ENCODE measurements at regions not wholly inside any gene's neighbourhood (a gene's known extent, or its start where the extent isn't known, plus 50 kb on each side); places are given as distances from the start of the nearest gene placed in this dataset.

DNA sequence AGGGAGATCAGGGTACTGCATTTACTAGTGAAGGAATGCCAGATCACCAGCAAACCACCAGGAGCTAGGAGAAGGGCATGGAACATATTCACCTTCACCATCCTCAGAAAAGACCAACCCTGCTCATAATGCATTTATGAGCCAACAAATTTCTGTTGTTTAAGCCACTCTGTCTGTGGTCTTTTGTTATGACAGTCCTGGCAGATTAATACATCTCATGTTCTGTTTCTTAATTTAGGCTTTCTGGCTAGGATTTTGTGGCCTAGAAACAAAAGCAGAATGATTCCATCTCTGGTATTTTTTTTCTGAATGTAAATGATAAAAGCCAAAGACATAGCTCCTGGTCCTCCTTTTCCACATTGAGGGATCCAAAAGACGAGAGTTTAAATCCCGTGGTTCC lies 797.9 kb downstream of the TYW1 start:
- DNase-seq (ENCODE audit: low spot score) = no peak
- Histone ChIP-seq H3K4me1 (ENCODE audit: insufficient read depth, low read length, poor library complexity, severe bottlenecking) (no peaks in the 10 kb centered on the region), H3K27ac (ENCODE audit: low read depth, low read length, poor library complexity, severe bottlenecking) (no peak overlapping the region), H3K27me3 (replicated peaks; ENCODE audit: insufficient read depth, low read depth, low read length, poor library complexity) (no peaks in the 10 kb centered on the region), H3K36me3 (ENCODE audit: insufficient read depth, low read length, poor library complexity, severe bottlenecking) (no peaks in the 10 kb centered on the region), H3K9me3 (ENCODE audit: low read depth, low read length, poor library complexity, severe bottlenecking) (no peaks in the 10 kb centered on the region), H3K4me3 (ENCODE audit: low read depth, low read length, poor library complexity, severe bottlenecking) (no peak overlapping the region)
- TF ChIP-seq EZH2 (IDR thresholded peaks at IDR 0.05; ENCODE audit: borderline replicate concordance, low read depth, low read length, poor library complexity, severe bottlenecking) = no peak
- TF ChIP-seq, protein P1, sequence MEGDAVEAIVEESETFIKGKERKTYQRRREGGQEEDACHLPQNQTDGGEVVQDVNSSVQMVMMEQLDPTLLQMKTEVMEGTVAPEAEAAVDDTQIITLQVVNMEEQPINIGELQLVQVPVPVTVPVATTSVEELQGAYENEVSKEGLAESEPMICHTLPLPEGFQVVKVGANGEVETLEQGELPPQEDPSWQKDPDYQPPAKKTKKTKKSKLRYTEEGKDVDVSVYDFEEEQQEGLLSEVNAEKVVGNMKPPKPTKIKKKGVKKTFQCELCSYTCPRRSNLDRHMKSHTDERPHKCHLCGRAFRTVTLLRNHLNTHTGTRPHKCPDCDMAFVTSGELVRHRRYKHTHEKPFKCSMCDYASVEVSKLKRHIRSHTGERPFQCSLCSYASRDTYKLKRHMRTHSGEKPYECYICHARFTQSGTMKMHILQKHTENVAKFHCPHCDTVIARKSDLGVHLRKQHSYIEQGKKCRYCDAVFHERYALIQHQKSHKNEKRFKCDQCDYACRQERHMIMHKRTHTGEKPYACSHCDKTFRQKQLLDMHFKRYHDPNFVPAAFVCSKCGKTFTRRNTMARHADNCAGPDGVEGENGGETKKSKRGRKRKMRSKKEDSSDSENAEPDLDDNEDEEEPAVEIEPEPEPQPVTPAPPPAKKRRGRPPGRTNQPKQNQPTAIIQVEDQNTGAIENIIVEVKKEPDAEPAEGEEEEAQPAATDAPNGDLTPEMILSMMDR (conservative IDR thresholded peaks at IDR 0.05; ENCODE audit: low read depth, low read length) = no peak
- ChIA-PET CTCF (no interaction called here), POLR2A (ENCODE audit: low non-redundant PET) (no interaction called here)
- BruUV-seq (replicated peaks) = no TSS peak
- intact Hi-C loops (cut with micrococcal nuclease; ENCODE audit: unreplicated experiment) = no loop called here

DNA sequence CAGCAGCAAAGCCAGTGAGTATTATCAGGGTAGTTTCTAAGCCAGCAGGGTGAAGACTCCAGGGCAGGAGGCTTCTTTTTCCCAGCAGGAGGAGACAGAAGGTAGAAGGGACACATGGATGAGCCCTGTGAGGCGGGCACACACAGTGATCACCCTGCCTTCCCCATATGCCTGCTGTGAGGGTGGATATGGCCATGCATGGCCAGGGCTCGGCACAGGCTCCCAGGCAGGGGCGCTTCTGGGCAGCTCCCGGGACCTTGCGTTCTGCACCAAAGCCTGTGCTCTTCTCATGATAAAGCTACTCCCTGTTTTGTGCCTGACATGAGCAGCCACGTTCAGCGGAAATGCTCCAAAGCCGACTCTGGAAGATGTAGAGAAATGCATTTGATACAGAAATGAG lies 807.2 kb downstream of the TYW1 start:
- no peak for DNase-seq (ENCODE audit: low spot score)
- H3K4me1 ChIP-seq (ENCODE audit: insufficient read depth, low read length, poor library complexity, severe bottlenecking) = no peaks in the 10 kb centered on the region
- no peak overlapping the region for H3K27ac ChIP-seq (ENCODE audit: low read depth, low read length, poor library complexity, severe bottlenecking)
- no peak for TF ChIP-seq EZH2 (IDR thresholded peaks at IDR 0.05; ENCODE audit: borderline replicate concordance, low read depth, low read length, poor library complexity, severe bottlenecking)
- TF ChIP-seq, protein P1 (conservative IDR thresholded peaks at IDR 0.05; ENCODE audit: low read depth, low read length) = no peak
- ChIA-PET CTCF (no interaction called here), POLR2A (ENCODE audit: low non-redundant PET) (no interaction called here)
- no peaks in the 10 kb centered on the region for H3K36me3 ChIP-seq (ENCODE audit: insufficient read depth, low read length, poor library complexity, severe bottlenecking)
- H3K4me3 ChIP-seq (ENCODE audit: low read depth, low read length, poor library complexity, severe bottlenecking) = no peak overlapping the region
- intact Hi-C loops (cut with micrococcal nuclease; ENCODE audit: unreplicated experiment) = no loop called here
- no peaks in the 10 kb centered on the region for H3K27me3 ChIP-seq (replicated peaks; ENCODE audit: insufficient read depth, low read depth, low read length, poor library complexity)
- H3K9me3 ChIP-seq (ENCODE audit: low read depth, low read length, poor library complexity, severe bottlenecking) = peaks cover 4% of the 10 kb centered on the region
- no TSS peak for BruUV-seq (replicated peaks)

DNA sequence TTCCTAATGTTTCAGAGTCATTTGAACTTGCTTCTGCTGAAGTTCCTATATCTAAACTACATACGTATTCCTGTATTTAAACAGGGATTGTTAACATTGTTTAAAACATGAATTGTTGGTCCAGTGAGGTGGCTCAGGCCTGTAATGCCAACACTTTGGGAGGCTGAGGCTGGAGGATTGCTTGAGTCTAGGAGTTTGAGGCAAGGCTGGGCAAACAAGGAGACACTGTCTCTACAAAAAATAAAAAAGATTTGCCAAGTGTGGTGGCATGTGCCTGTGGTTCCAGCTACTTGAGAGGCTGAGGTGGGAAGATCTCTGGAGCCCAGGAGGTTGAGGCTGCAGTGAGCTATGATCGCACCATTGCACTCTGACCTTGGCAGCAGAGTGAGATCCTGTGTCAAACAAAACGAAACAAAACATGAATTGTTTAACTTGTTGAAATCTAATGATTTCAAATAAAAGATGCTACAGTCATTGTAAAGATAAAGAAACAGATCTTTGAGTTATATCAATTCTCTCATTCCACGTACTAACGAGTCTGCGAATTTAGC lies 809.4 kb downstream of the TYW1 start:
- H3K27ac ChIP-seq (ENCODE audit: low read depth, low read length, poor library complexity, severe bottlenecking) = no peak overlapping the region
- H3K4me1 ChIP-seq (ENCODE audit: insufficient read depth, low read length, poor library complexity, severe bottlenecking) = no peaks in the 10 kb centered on the region
- no TSS peak for BruUV-seq (replicated peaks)
- intact Hi-C loops (cut with micrococcal nuclease; ENCODE audit: unreplicated experiment) = no loop called here
- H3K27me3 ChIP-seq (replicated peaks; ENCODE audit: insufficient read depth, low read depth, low read length, poor library complexity) = no peaks in the 10 kb centered on the region
- no peak for DNase-seq (ENCODE audit: low spot score)
- no peak overlapping the region for H3K4me3 ChIP-seq (ENCODE audit: low read depth, low read length, poor library complexity, severe bottlenecking)
- ChIA-PET POLR2A (ENCODE audit: low non-redundant PET) (no interaction called here), CTCF (no interaction called here)
- H3K36me3 ChIP-seq (ENCODE audit: insufficient read depth, low read length, poor library complexity, severe bottlenecking) = no peaks in the 10 kb centered on the region
- TF ChIP-seq, protein P1 (conservative IDR thresholded peaks at IDR 0.05; ENCODE audit: low read depth, low read length) = no peak
- no peak for TF ChIP-seq EZH2 (IDR thresholded peaks at IDR 0.05; ENCODE audit: borderline replicate concordance, low read depth, low read length, poor library complexity, severe bottlenecking)
- H3K9me3 ChIP-seq (ENCODE audit: low read depth, low read length, poor library complexity, severe bottlenecking) = no peaks in the 10 kb centered on the region

Measured in A673 (cell line).